ENCODE measurements at regions not wholly inside any gene's neighbourhood (a gene's known extent, or its start where the extent isn't known, plus 50 kb on each side); places are given as distances from the start of the nearest gene placed in this dataset.
"Not testable (repeated sequence)": the region's sequence is repeated elsewhere in the genome, so short reads cannot be mapped to it uniquely, and the experiment has no call there.

DNA sequence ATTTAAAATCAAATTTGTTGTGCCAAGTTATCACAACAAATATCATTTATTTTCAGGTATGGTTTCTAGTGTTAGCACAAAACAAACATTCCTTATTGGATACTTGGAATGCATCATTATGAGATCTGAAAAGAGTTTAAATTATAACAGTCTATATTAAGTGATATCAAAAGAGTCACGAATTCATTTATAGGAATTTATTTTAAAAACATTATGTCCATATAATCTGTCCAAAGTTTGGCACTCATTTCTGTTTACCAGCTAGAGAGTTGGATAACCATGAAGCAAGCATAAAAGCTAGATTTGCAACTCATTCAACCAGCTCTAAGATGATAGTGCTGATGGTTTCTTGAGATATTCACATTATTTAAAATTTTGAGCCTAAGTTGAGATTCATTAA is 453.2 kb downstream of the DOK5 start:
- DNase-seq: no peak

DNA sequence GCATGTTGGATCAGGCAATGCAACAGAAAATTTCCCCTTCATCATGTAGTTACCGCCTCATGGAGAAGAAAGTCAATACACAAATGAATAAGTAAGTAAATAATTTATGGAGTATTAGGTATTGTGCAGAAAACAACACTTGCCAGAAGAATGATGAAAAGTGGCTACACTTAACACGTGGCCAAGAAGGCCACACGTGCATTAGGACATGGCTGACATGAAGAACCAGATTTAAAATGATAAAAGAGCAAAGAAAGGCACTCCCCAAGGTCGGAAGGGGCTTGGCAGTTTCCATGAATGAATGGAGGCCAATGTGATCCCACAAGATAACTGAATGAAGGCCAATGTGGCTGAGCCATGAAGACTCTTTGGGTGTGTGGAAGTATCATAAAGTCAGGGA is 447.2 kb downstream of the DOK5 start:
- DNase-seq: no peak

DNA sequence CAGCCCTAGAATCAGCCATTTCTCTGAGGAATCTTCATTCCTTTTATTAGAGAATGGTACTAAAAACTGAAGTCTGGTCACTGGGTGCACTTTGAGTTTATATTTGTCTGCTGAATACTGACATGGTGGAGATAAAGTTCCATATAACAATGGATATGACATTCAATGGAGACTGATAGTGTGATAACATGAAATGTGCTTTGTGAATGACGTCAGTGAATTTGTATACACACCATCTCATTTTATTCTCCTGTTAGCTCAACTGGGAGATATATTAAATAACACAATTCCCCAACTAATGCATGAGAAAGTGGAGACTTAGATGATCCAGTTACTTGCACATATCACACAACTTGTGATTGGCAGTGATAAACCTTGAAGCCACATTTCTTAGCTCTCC is 446.7 kb downstream of the DOK5 start:
- no peak for DNase-seq

DNA sequence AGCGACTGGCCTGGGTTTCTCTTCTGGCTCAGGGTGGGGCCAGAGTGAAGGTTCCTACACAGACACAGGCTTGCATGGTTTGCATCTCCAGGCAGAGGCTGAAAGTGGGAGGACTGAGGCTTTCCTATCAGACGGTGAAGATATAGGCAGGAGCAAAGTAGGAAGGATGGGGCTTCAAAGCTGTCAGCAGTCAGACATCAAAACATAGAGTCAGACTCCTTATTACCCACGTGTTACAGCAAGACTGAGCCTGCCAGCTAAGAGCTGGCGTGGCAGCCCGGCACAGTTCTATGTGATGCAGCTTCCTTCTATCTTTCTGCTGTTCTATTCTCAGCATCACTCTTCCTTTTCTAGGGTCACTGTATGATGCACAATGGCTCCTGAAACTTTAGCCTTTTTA is 445.1 kb downstream of the DOK5 start:
- DNase-seq: no peak

DNA sequence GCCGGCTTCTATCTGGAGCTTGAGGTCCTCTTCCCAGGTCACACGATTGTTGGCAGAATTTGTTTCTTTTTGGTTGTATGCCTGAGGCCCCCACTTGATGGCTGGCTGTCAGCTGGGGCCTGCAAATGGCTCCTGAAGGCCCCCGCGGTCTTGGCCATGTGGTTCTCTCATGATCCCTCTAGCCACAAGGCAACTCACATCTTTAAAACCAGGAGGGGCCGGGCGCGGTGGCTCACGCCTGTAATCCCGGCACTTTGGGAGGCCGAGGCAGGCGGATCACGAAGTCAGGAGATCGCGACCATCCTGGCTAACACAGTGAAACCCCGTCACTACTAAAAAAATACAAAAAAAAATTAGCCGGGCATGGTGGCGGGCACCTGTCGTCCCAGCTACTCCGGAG is 443.6 kb downstream of the DOK5 start:
- not testable (repeated sequence) for DNase-seq

DNA sequence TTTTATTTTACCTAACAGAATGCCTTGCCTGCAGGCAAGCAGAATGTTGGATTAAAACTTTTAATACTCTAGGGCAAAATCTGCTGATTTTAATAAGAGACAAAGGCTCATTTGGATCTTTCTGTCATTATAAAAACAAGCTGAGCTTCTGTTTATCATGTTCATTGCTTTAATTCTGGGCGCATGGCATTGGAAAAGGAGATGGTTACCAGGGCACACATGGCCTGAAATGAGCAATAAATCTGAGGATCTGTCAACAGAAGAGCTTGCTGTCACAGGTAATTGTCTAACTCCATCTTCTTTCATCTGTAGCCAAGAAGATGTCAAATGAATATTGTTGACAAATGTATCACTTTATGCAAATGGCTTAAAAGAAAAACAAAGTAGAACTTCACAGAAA is 439.6 kb downstream of the DOK5 start:
- no peak for DNase-seq

DNA sequence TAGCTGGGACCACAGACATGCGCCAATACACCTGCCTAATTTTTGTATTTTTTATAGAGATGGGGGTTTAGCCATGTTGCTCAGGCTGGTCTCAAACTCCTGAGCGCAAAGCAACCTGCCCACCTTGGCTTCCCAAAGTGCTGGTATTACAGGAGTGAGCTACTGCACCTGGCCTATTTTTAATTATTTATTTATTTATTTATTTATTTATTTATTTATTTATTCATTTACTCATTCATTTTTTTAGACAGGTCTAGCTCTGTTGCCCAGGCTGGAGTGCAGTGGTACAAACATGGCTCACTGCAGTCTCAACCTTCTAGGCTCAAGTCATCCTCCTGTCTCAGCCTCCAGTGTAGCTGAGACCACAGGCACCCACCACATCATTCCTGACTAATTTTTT is 434.3 kb downstream of the DOK5 start:
- DNase-seq: no peak

DNA sequence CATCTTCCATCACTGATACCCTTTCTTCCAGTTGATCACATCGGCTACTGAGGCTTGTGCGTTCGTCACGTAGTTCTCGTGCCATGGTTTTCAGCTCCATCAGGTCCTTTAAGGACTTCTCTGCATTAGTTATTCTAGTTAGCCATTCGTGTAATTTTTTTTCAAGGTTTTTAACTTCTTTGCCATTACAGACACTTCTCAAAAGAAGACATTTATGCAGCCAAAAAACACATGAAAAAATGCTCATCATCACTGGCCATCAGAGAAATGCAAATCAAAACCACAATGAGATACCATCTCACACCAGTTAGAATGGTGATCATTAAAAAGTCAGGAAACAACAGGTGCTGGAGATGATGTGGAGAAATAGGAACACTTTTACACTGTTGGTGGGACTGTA is 430.7 kb downstream of the DOK5 start:
- not testable (repeated sequence) for DNase-seq

DNA sequence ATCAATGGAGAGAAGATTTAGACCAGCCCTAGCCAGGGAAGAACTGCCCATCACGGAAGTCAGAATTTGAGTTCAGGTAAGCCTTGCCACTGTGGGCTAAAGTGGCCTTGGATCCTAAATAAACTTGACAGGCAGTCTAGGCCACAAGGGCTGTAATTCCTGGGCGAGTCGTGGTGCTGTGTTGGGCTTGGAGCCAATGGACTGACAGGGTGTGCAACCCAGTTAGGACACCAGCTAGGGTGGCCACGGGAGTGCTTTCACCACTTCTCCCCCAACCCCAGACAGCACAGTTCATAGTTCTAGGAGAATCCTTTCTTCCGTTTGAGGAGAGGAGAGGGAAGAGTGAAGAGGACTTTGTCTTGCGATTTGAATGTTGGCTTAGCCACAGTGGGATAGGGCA is 422.4 kb downstream of the DOK5 start:
- no peak for DNase-seq

DNA sequence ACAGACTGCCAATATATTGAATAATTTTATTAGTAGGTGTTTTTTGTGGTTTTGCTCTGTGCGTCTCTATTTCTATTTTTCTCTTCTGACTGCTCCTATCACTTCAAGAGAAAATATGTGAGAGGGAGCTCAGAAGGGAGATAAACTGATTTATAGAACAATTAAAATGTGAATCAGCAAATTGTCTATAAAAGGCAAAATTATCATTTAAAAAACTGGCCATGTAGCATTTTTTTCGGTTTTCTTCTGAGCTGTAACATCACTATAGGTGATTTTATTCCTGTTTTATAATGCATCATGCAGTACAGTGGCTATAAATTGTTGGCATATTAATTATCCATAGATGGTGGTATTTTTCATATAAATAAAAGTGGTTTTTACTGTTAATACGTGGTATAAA is 416.5 kb downstream of the DOK5 start:
- no peak for DNase-seq

DNA sequence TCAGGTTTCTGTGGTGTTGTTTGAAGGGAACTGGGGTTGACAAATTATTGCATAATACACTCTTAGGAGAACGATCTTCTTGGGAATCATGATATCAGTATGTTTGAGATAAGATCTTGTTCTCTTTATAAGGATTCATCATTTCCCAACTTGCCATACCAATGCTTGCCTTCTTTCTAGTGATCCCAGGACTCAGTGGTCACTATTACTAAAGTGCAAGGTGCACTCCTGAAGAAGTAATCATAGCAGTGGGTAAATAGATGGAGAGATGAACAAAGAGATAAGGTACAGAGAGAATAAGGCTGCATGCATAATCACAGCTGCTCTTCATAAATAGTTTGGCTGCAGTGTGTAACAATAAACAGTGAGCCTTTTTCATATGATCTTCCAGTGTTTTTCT is 404.0 kb downstream of the DOK5 start:
- DNase-seq: no peak

DNA sequence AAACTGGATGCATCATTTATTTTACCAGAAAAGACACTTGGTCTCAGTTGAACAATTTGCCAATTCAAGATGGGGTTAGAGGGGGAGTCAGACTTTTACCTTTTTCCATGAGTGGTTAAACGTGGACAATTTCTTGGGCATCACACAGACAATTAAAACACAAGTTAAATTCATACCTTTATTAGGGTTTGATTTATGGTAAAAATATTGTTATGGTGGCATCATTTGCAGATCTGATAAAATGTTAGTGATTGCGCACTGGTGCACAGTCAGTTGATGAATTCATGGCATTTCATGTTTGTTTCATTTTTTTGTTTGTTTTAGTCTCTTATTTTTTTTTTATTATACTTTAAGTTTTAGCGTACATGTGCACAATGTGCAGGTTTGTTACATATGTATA is 399.9 kb downstream of the DOK5 start:
- DNase-seq: no peak

DNA sequence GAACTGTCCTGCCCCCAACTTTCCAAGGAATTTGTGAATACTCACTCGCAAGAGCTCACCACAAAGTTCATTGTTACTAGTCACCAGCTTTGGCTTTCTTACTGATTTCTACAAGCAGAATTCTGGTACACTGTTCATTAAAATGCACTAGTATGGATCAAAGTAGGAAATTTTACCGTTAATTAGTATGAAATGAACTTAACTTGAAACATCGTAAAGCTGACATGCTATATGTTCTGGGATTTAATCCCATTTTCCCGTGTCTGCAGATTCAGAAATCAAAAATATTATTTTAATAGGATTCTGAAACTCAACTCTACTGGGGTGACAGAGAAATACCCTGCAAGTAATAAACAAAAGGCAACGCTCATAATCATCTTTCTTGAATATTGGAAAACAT is 399.3 kb downstream of the DOK5 start:
- no peak for DNase-seq

DNA sequence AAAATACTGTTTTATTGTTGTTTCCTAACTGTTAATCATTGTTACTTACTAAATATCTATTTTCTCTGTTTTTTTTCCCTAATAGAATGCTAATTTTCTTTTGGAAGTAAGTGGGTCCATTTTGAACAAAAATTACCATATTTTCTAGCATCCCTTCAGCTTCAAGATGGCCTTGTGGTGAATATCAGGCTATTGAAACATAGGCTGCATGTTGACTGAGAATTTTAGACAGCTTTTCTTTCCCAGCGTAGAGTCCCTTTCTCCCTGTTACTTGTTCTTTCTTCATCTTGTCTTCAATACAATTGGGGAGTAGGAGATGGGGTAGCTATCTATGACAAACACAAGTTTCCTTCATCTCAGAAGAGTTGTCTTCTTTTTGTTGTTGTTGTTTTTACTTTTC is 397.0 kb downstream of the DOK5 start:
- DNase-seq: no peak

DNA sequence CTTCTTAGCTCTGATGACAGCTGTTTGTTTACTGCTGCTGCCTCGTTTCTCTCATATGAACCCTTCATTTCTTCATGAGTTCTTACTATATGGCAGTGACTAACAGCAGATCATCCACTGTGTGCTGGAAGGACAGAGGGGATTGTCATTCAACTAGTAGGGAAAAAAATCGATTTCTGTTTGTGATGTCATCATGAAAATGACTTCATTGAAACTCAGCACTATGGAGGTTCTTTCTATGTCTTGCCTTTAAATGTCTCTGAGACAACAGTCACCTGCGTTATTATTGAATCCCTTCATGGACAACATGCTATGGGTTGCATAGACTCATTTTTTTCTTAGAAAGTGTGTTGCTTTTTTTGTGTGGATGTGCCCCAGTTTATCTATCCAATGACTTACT is 394.4 kb downstream of the DOK5 start:
- DNase-seq: no peak

DNA sequence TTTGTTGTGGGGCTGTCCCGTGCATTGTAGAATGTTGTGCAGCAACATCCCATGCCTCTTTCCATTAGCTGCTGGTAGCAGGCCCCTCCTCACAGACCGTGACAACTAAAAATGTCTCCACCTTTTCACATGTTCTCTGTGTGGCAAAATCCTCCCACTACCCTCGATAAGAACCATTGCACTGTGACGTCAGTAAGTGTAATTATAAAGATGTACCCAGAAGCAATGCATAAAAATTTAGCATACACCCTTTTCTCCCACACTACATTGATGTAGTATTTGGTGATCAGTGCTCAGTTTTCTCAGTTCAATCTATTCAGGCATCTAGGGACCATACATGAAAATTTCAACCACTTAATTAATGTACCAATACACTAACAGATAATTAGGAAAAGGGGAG is 389.9 kb downstream of the DOK5 start:
- no peak for DNase-seq

DNA sequence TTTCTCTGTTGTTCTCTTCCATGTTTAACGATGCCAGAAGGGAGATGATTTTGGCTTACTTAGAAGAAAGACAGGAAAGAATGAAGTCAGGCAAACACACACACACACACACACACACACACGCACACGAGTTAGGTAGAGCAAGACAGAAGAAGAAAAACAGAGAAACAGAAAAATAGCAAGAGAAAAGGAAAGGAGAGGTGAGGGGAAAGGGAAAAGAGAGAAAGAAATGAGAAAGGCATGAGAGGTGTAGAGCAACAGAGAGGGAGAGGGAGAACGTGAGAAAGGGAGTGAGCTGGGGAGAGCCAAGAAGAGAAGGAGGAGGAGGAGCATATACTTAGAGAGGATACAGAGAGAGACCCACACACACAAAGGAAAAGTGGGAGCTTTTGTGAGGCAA is 385.3 kb downstream of the DOK5 start:
- DNase-seq: no peak

DNA sequence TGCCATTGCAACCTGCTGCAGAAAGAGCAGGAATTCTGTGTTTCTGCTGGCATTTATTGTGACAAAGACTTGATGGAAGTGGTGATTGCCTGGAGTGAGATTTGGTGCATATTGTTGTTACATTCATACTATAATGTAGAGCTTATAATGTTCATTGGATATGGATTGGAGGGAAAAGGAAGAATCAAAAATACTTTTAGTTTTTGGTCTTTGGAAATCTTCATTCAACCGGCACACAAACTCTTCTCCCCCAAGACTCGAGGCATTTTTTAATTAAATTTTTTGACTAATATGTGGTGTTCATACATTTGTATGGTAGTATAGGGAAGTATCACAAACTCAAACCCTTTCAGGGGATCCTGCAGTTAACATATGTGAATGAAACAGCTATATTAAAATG is 380.8 kb downstream of the DOK5 start:
- DNase-seq: no peak

DNA sequence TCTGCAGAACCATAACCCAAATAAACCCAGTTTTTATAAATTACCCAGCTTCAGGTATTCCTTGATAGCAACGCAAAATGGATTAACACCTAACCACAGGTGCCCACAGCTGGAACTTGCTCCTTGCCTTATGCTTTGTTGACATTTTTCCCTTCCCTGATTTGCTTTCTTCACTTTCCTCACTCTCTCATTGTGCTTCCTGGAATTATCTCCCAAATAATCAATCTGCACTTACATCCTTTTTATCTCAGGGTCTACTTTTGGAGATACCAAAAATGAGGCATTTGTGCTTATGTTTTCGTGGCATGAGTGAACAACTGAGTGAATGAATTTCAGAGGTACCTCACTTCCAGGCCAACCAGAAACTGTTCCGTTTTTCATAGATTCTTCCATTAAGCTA is 374.3 kb downstream of the DOK5 start:
- no peak for DNase-seq

DNA sequence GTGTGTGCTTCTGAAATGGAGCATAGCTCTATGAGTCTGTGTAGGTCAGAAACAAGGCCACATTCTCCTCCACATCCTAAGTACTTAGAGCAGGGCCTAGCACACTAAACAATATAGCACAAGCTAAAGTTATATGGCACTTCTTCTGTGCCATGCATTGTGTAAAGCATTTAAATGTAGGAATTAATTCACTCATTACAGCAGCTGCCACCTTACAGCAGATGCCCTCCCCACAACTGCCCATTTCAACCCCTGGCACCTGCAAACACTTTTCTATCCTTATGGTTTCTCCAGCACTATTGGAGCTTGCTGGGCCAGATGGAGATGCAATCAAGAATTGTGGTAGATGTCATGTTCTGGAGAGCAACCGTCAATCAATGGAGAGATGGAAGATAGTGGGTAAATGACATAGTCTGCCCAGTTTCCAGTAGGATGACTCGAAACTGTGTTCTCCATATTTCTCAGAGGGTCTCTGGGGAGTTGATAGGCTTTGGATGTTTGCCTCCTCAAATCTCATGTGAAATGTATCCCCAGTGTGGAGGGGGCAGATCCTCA is 373.7 kb downstream of the DOK5 start:
- DNase-seq: no peak

DNA sequence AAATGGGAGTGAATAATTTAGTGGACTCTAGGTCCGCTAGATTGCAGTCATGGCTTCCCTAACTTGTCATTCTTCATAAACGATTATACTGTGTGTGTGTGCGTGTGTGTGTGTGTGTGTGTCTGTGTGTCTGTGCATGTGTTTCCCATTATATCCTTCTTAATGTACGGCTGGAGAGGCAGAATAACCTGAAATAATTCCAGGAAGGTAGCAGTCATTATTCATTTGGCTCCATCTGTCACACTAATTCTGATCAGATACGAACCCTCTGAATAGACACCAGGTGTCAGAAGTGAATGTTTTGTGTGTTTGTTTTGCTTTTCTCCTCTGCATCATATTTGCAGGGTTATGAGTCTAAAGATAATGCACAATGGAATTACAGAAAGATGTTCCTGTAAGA is 372.9 kb downstream of the DOK5 start:
- DNase-seq: no peak

DNA sequence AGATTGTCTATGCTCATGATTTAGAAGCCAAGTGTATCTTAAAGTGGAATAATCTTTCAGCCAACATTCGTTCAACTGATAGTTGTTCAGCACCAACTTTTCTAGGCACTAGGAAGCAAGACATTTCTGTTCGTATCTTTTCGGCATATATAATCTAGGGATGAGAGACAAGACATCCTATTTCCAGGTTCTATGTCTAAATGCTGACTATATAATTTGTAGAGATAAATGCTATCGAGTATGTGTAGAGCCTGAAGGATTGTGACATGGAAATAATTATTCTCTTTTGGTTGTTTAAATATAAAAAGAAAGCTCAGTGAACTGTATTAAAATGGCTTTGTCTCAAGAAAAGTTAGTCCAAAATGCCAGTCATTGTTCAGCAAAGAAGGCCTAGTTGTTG is 371.6 kb downstream of the DOK5 start:
- no peak for DNase-seq

DNA sequence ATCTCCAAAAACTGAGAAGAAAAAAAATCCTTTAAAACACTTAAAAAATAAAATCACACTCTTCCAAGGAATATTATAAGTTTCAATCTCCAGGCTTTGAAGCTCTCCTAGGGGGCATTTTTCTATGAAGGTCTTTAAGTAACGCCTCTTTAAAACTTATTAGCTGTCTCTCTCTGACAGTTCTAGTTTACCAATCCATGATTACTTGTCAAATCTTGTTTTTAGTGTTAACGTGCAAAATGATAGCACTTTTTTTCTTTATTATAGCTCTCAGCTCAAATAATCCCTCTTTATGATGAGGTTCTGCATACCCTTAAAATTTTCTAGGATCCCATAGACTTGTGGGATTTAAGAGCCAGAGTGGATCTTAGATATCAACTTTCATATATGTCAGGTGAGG is 369.0 kb downstream of the DOK5 start:
- no peak for DNase-seq

DNA sequence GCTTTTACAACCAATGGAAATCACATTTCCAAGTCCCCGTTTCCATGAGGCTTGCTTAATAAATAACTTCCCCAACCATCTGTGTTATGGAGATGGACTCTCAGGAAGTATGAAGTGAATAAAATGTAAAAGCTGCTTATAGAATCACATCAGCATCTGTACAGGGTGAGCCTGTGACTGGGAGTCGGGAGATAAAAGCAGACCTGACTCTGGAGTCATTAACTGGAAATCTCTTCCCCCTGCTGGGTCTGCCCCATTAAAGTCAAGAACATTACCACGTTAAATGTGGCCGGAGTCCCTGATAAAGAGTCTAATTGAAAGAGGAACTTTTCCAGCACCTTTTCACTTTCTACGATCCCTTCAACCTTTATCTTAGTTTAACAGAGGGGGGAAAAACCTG is 368.5 kb downstream of the DOK5 start:
- no peak for DNase-seq

DNA sequence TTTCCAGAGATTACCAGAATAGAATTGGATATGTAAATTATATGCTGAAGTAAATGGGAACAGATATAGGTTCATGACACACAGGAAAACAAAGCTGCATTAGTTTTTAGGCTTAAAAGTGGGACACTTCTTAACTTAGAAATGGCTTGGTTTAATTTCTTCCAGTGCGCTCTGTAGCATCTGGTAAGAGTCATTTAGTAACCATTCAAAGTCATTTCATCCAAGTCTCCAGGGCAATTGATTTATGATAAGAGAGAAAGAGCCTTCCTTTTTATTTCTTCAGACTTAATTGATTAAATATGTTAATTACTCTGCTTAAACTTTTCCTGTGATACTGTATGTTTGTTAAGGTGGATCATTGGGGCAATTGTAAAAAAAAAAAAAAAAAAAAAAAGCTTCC is 368.0 kb downstream of the DOK5 start:
- no peak for DNase-seq

DNA sequence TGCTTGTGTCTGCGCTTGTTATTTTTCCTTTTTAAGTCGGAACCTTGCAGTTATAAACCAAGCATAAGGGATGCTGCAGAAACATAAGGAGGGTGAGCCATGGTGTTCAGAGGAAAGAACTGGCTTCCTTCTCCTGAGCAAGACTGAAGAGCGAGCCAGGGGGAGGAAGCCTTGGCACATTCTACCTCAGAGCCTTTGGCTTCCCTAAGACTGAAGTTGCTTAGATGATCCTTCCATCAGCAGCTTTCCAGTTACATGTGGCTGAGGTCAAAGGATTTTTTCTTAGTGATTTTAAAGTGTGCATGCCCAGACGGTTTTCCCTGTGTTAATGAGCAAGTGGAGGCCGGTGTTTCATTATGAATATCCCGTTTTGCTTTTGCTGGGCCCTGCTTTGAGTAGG is 363.8 kb downstream of the DOK5 start:
- DNase-seq: no peak

Data from tongue (tissue), 1 donor.